COLO829 (cell line): ENCODE measurements at regions not wholly inside any gene's neighbourhood (a gene's known extent, or its start where the extent isn't known, plus 50 kb on each side); places are given as distances from the start of the nearest gene placed in this dataset.

ENCODE experiments used
- DNase-seq: peaks from one replicate; pipeline ENCODE4 v3.0.0; 2012; ENCODE audit warnings: low spot score

GRCh38 chr5:93275376-93275775 is 305.6 kb downstream of the NR2F1-AS1 start:
- DNase-seq, result no peak

- DNase-seq, result no peak
Measured at GRCh38 chr5:93274291-93274690, 306.7 kb downstream of the NR2F1-AS1 start.

GRCh38 chr5:93273176-93273575 is 307.8 kb downstream of the NR2F1-AS1 start:
- DNase-seq, result no peak

GRCh38 chr5:93272108-93272507 is 308.9 kb downstream of the NR2F1-AS1 start:
- no peak for DNase-seq

GRCh38 chr5:93267736-93268135 is 313.3 kb downstream of the NR2F1-AS1 start:
- no peak for DNase-seq

GRCh38 chr5:93267276-93267675 is 313.7 kb downstream of the NR2F1-AS1 start:
- no peak for DNase-seq

- no peak for DNase-seq
Measured at GRCh38 chr5:93257616-93258015, 323.4 kb downstream of the NR2F1-AS1 start.

- no peak for DNase-seq
Measured at GRCh38 chr5:93255796-93256195, 325.2 kb downstream of the NR2F1-AS1 start.

- DNase-seq, result no peak
Measured at GRCh38 chr5:93252165-93252564, 328.9 kb downstream of the NR2F1-AS1 start.

GRCh38 chr5:93251347-93251746 is 329.7 kb downstream of the NR2F1-AS1 start:
- no peak for DNase-seq

- DNase-seq, result no peak
Measured at GRCh38 chr5:93250424-93250823, 330.6 kb downstream of the NR2F1-AS1 start.

GRCh38 chr5:93249651-93250289 is 331.2 kb downstream of the NR2F1-AS1 start:
- peak; percentile 48 for DNase-seq

- DNase-seq, result no peak
Measured at GRCh38 chr5:93247105-93247504, 333.9 kb downstream of the NR2F1-AS1 start.

- no peak for DNase-seq
Measured at GRCh38 chr5:93246090-93246855, 334.7 kb downstream of the NR2F1-AS1 start.

GRCh38 chr5:93245226-93245625 is 335.8 kb downstream of the NR2F1-AS1 start:
- no peak for DNase-seq

- no peak for DNase-seq
Measured at GRCh38 chr5:93243481-93243880, 337.5 kb downstream of the NR2F1-AS1 start.

GRCh38 chr5:93240228-93240834 is 340.7 kb downstream of the NR2F1-AS1 start:
- DNase-seq, result no peak

GRCh38 chr5:93236807-93237421 is 344.1 kb downstream of the NR2F1-AS1 start:
- DNase-seq, result no peak

- DNase-seq, result no peak
Measured at GRCh38 chr5:93235761-93236160, 345.3 kb downstream of the NR2F1-AS1 start.

GRCh38 chr5:93226202-93226735 is 354.8 kb downstream of the NR2F1-AS1 start:
- DNase-seq, result no peak

- no peak for DNase-seq
Measured at GRCh38 chr5:93225748-93226147, 355.3 kb downstream of the NR2F1-AS1 start.

- DNase-seq, result no peak
Measured at GRCh38 chr5:93224624-93225023, 356.4 kb downstream of the NR2F1-AS1 start.

GRCh38 chr5:93221773-93222172 is 359.2 kb downstream of the NR2F1-AS1 start:
- DNase-seq, result no peak
